Esophagus muscularis mucosa (tissue), 3 donors: ENCODE measurements at regions not wholly inside any gene's neighbourhood (a gene's known extent, or its start where the extent isn't known, plus 50 kb on each side); places are given as distances from the start of the nearest gene placed in this dataset.

ENCODE experiments used
- CTCF ChIP-seq, 3 experiments: fragments of 200-600 bp in 2 of 3; fragments of 450-650 bp in 1 of 3; sonication (generic) in 2 of 3; IDR thresholded peaks; one replicate each; pipeline ENCODE4 v1.5.1; 2017 to 2019; ENCODE audit warnings: antibody characterized with exemption in 3 of 3, mild to moderate bottlenecking in 2 of 3, moderate library complexity in 1 of 3
- EP300 ChIP-seq: sonication (generic); formaldehyde crosslinking; IDR thresholded peaks from one replicate; pipeline ENCODE4 v1.6.1; 2017; ENCODE audit warnings: antibody characterized with exemption

DNA sequence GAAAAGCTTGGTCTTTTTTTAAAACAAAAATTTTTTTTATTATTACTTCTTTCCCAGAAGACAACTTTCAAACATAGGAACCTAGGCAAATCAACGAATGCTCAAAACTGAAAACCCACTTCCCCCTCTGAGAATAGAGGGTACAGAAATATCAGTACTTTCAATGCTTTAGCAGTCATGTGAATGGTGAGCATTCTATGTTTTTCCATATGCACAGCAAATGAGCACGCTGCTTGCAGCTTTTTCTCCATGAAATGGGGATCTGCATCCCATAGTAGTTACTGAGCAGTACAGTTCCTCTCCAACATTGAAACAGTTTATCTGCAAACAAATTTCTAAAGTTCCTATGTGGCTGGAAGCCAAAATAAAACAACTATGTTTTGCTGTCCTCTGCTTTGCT lies 108.4 kb upstream of the BMP2K start:
- TF ChIP-seq CTCF (IDR thresholded peaks at IDR 0.05) (no peak), EP300 (no peak)
